Activated CD4-positive, alpha-beta memory T cell treated with anti-CD3 and anti-CD28 coated beads for 36 hours (primary cell): ENCODE measurements at regions not wholly inside any gene's neighbourhood (a gene's known extent, or its start where the extent isn't known, plus 50 kb on each side); places are given as distances from the start of the nearest gene placed in this dataset.
"Not testable (repeated sequence)": the region's sequence is repeated elsewhere in the genome, so short reads cannot be mapped to it uniquely, and the experiment has no call there.

Experiments
- CTCF ChIA-PET: fragments of 350-600 bp; sonication (Branson Sonifier 250); formaldehyde crosslinking; loops from one replicate; lab custom pipeline; 2021; ENCODE audit warnings: antibody characterized with exemption, inconsistent platforms; lab: Charles Lee
- POLR2A ChIA-PET: fragments of 350-600 bp; sonication (Branson Sonifier 250); formaldehyde crosslinking; loops from one replicate; lab custom pipeline; 2021; ENCODE audit warnings: antibody characterized with exemption; lab: Charles Lee
- DNase-seq: peaks from one replicate; pipeline ENCODE4 v3.0.0-alpha.2; 2020
- H3K27ac Mint-ChIP-seq: one replicate; pipeline ENCODE4 v1.8.0; 2021; ENCODE audit warnings: mixed read lengths
- H3K27me3 Mint-ChIP-seq: one replicate; pipeline ENCODE4 v1.8.0; 2021; ENCODE audit warnings: mixed read lengths
- H3K36me3 Mint-ChIP-seq: one replicate; pipeline ENCODE4 v1.8.0; 2021; ENCODE audit warnings: mixed read lengths
- H3K4me1 Mint-ChIP-seq: one replicate; pipeline ENCODE4 v1.8.0; 2021; ENCODE audit warnings: low read depth, mixed read lengths
- H3K4me3 Mint-ChIP-seq: one replicate; pipeline ENCODE4 v1.8.0; 2021; ENCODE audit warnings: mild to moderate bottlenecking, mixed read lengths
- H3K9me3 Mint-ChIP-seq: one replicate; pipeline ENCODE4 v1.8.0; 2021; ENCODE audit warnings: mixed read lengths
- intact Hi-C: fragments of 100-400 bp; cut with micrococcal nuclease; formaldehyde crosslinking; loops from one replicate; pipeline ENCODE4 v1.15.1; 2023

GRCh38 chr6:168193816-168194721 is 115.1 kb upstream of the FRMD1 start:
- Mint-ChIP-seq H3K4me3 (no peak overlapping the region), H3K27ac (no peak overlapping the region), H3K36me3 (no peaks in the 10 kb centered on the region), H3K27me3 (peaks cover 2% of the 10 kb centered on the region), H3K9me3 (no peaks in the 10 kb centered on the region), H3K4me1 (no peaks in the 10 kb centered on the region)
- intact Hi-C loops, result no loop called here
- no peak for DNase-seq
- CTCF ChIA-PET, result no interaction called here
- POLR2A ChIA-PET, result no interaction called here

DNA sequence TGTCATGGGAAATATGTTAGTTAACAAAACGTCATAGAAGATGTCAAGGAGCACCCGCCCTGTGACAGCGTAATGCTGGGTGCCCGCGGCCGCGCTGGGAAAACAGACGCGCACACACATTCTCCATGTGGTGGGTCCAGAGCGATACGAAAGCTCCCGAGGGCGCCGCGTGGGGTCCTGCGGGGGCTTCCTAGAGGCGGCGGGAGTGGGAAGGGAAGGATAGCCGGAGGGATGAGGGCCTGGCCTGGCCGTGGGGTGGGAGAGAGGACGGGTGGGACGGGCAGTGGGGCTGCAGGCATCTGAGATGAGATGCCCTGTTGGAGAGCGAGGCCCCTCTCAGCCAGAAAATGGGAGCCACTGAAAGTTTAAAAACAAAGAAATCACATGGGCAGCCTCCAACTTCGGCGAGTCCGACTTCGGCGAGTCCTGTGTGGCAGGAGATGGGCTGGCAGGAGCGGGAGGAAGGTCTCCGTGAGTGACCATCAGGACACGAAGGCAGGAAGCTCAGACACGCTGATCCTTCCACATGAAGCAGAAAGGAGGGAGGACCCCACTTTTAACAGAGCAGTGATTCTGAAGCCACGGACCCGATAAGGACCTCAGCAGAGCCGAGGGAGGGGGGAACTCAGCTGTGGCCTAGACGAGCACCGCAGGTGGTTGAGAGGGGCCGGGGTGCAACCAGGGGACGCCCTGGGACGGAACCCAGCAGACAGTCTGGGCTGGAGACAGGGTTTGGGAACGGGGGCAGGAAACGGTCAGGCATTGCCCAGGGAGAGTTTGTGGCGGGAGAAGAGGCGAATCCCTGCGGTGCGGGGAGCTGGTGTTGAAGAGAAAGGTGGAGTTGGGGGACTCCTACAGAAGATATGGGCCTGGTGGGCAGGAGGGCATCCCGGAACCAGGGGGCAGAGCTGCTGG is 114.1 kb upstream of the FRMD1 start:
- DNase-seq, result no peak
- Mint-ChIP-seq H3K27ac (no peak overlapping the region), H3K4me1 (no peaks in the 10 kb centered on the region), H3K9me3 (no peaks in the 10 kb centered on the region), H3K36me3 (no peaks in the 10 kb centered on the region), H3K4me3 (no peak overlapping the region), H3K27me3 (peaks cover 2% of the 10 kb centered on the region)
- ChIA-PET CTCF (no interaction called here), POLR2A (no interaction called here)
- intact Hi-C loops, result no loop called here

- POLR2A ChIA-PET, result no interaction called here
Measured at GRCh38 chr6:168192195-168192900, 113.3 kb upstream of the FRMD1 start.

DNA sequence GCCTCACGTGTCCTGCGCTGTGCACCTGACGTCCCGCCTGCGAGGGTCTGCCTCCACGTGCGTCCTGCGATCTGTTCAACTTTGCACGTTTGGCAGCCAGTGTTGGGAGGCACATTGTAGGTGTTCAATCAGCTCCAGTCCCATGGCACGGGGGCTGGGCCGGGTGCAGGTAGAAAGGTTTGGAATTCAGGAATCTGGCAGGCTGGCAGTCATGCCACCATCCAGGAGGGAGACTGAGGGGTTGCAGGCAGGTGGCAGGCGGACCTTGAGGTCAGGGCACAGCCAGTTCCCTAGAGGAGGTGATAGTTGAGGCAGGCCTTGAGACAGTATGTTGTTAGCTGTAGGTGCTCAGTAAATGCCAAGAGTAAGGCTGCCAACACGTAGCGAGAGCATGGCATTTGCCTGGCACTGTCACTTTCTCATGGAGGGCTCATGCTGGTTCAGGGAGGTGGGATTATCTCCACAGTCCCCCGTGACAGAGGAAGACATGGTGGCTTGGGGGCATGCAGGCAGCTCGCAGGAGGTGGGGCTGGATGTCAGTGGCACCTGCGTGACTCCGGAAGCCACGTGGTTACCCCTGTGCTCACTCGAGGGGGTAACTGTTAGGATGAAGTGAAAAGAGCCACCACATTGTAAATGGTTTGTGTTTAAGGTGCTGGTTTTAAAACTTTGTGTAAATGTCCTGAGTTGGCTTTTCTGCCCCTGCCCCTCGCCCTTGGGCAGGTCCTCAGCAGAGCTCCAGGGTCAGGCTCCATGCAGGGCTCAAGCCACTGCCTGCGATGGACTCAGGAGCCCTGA is 111.8 kb upstream of the FRMD1 start:
- Mint-ChIP-seq H3K27ac (no peak overlapping the region), H3K27me3 (peaks cover 2% of the 10 kb centered on the region), H3K4me3 (no peak overlapping the region), H3K4me1 (no peaks in the 10 kb centered on the region), H3K36me3 (no peaks in the 10 kb centered on the region), H3K9me3 (no peaks in the 10 kb centered on the region)
- no peak for DNase-seq
- POLR2A ChIA-PET, result no interaction called here
- intact Hi-C loops, result no loop called here
- CTCF ChIA-PET, result no interaction called here

More at GRCh38 chr6:168192195-168192900, 113.3 kb upstream of the FRMD1 start:
- peaks cover 2% of the 10 kb centered on the region for H3K27me3 Mint-ChIP-seq
- H3K4me1 Mint-ChIP-seq, result no peaks in the 10 kb centered on the region
- no peaks in the 10 kb centered on the region for H3K9me3 Mint-ChIP-seq
- no peaks in the 10 kb centered on the region for H3K36me3 Mint-ChIP-seq
- no peak for DNase-seq
- H3K4me3 Mint-ChIP-seq, result no peak overlapping the region
- CTCF ChIA-PET, result no interaction called here
- H3K27ac Mint-ChIP-seq, result no peak overlapping the region
- intact Hi-C loops, result no loop called here

DNA sequence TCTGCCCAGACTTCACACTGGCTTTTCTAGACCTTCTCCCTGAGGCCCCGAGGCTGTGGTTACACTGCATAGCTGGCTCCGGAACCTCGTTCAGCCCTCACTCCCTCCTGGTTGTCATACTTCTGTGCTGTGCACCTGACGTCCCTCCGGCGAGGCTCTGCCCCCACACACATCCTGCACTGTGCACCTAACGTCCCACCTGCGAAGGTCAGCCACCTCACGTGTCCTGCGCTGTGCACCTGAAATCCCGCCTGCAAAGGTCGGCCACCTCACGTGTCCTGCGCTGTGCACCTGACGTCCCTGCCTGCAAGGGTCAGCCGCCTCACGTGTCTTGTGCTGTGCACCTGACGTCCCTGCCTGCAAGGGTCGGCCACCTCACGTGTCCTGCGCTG is 111.0 kb upstream of the FRMD1 start:
- no peak for DNase-seq
- Mint-ChIP-seq H3K9me3 (no peaks in the 10 kb centered on the region), H3K27me3 (peaks cover 2% of the 10 kb centered on the region), H3K27ac (no peak overlapping the region), H3K36me3 (no peaks in the 10 kb centered on the region), H3K4me1 (no peaks in the 10 kb centered on the region), H3K4me3 (no peak overlapping the region)
- intact Hi-C loops, result no loop called here
- ChIA-PET CTCF (no interaction called here), POLR2A (no interaction called here)

GRCh38 chr6:168189200-168190013 is 110.4 kb upstream of the FRMD1 start:
- Mint-ChIP-seq H3K4me3 (no peak overlapping the region), H3K4me1 (no peaks in the 10 kb centered on the region), H3K36me3 (no peaks in the 10 kb centered on the region), H3K9me3 (no peaks in the 10 kb centered on the region), H3K27me3 (peaks cover 2% of the 10 kb centered on the region), H3K27ac (no peak overlapping the region)
- POLR2A ChIA-PET, result no interaction called here
- intact Hi-C loops, result no loop called here
- no peak for DNase-seq
- CTCF ChIA-PET, result no interaction called here

DNA sequence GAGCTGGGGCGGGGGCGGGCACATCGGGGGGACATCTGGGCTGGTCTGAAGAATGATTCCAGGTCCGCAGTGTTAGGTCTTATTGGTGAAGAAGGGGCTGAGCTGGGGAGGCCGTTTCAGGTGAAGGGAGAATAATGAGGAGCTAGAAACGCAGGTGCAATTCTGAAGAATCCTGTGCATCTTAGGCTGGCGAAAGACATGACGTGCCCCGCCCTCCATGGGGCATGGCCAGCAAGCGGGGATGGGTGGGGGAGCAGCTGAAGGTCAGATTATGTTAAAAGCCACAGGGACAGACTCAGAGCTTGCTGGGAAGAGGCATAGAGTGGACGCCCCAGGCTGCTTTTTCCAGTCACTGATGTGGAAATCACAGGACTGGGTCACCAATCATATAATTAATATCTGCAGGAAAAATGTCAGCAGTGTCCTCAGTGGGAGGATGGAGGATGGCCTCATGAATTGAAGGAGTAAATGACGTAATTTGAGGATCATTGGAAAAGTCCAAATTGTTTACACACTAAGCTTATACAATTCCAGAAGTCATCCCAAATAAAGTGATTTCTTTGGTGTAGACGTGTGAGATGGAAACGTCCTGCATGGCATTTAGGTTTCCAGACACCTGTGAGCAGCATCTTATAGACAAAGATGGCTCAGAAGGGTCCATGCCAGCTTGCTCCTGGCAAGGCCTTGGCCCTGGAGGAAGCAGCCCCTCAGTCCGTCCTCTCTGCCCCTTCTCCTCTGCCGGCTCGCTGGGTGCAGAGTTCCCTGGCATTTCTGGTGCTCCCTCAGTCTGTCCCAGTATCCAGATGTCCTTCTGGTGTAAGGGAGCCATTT is 109.6 kb upstream of the FRMD1 start:
- H3K9me3 Mint-ChIP-seq, result no peaks in the 10 kb centered on the region
- no peaks in the 10 kb centered on the region for H3K36me3 Mint-ChIP-seq
- H3K27ac Mint-ChIP-seq, result no peak overlapping the region
- ChIA-PET CTCF (no interaction called here), POLR2A (no interaction called here)
- DNase-seq, result no peak
- intact Hi-C loops, result no loop called here
- H3K4me1 Mint-ChIP-seq, result no peaks in the 10 kb centered on the region
- no peak overlapping the region for H3K4me3 Mint-ChIP-seq
- peaks cover 2% of the 10 kb centered on the region for H3K27me3 Mint-ChIP-seq

- DNase-seq, result no peak
- H3K36me3 Mint-ChIP-seq, result no peaks in the 10 kb centered on the region
- H3K27me3 Mint-ChIP-seq, result peaks cover 1% of the 10 kb centered on the region
- no peak overlapping the region for H3K27ac Mint-ChIP-seq
- CTCF ChIA-PET, result no interaction called here
- POLR2A ChIA-PET, result no interaction called here
- no peaks in the 10 kb centered on the region for H3K9me3 Mint-ChIP-seq
- H3K4me3 Mint-ChIP-seq, result no peak overlapping the region
- no peaks in the 10 kb centered on the region for H3K4me1 Mint-ChIP-seq
- intact Hi-C loops, result no loop called here
Measured at GRCh38 chr6:168186438-168186837, 107.4 kb upstream of the FRMD1 start.

- H3K4me3 Mint-ChIP-seq, POLR2A ChIA-PET, H3K27me3 Mint-ChIP-seq, CTCF ChIA-PET, H3K9me3 Mint-ChIP-seq, H3K36me3 Mint-ChIP-seq, H3K27ac Mint-ChIP-seq, intact Hi-C loops, H3K4me1 Mint-ChIP-seq, DNase-seq: not testable (repeated sequence)
Measured at GRCh38 chr6:168186018-168186417, 107.0 kb upstream of the FRMD1 start.

DNA sequence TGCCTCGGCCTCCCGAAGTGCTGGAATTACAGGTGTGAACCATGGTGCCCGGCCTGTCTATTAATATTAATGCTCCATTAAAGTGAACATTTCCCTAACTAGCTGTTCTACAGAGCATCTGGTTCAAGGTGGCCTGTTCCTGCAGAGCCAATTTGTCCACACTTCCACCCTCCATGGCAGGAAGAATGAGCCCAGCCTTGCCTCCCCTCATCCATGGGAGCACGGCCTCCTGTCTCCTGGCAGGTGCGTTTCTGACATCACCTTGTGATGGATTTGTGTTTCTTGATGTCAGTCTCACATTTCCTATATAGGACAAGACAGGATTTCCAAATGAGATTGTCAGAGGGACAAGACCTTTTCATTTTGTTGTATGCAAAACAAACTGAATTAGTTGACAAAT is 105.7 kb upstream of the FRMD1 start:
- POLR2A ChIA-PET, result no interaction called here
- intact Hi-C loops, result no loop called here
- no peak overlapping the region for H3K27ac Mint-ChIP-seq
- H3K36me3 Mint-ChIP-seq, result no peaks in the 10 kb centered on the region
- H3K4me1 Mint-ChIP-seq, result no peaks in the 10 kb centered on the region
- H3K9me3 Mint-ChIP-seq, result no peaks in the 10 kb centered on the region
- H3K4me3 Mint-ChIP-seq, result no peak overlapping the region
- CTCF ChIA-PET, result interaction anchor here (0.8 kb wide), 1 partner anchor 11 kb away, joined by 4 read pairs; no protein-coding TSS in a partner anchor
- DNase-seq, result no peak
- peaks cover 1% of the 10 kb centered on the region for H3K27me3 Mint-ChIP-seq
